Mammary epithelial cell (primary cell): ENCODE measurements at regions not wholly inside any gene's neighbourhood (a gene's known extent, or its start where the extent isn't known, plus 50 kb on each side); places are given as distances from the start of the nearest gene placed in this dataset.

Source experiments
- CTCF ChIP-seq, 2 donors: IDR thresholded peaks in 1 of 2; conservative IDR thresholded peaks in 1 of 2; 2 replicates each; pipeline ENCODE4 v1.5.1; 2011 to 2012; ENCODE audit warnings: inconsistent platforms in 2 of 2, low read length in 2 of 2, mild to moderate bottlenecking in 2 of 2, control low read depth in 1 of 2, low read depth in 1 of 2; ENCODE audit not compliant: insufficient read depth in 1 of 2; ENCODE audit errors: extremely low read depth in 1 of 2
- EZH2 ChIP-seq: IDR thresholded peaks from 2 replicates; pipeline ENCODE4 v1.6.1; 2012; ENCODE audit warnings: low read length, inconsistent platforms, borderline replicate concordance

GRCh38 chr2:22056621-22057132 is 932.9 kb downstream of the TDRD15 start:
- TF ChIP-seq CTCF (conservative IDR thresholded peaks at IDR 0.05 in 1 of 2, IDR thresholded peaks at IDR 0.05 in 1 of 2; ENCODE audit: extremely low read depth in 1 of 2, insufficient read depth in 1 of 2, low read depth in 1 of 2, low read length in 2 of 2) (no peak), EZH2 (no peak)
